ENCODE measurements at regions not wholly inside any gene's neighbourhood (a gene's known extent, or its start where the extent isn't known, plus 50 kb on each side); places are given as distances from the start of the nearest gene placed in this dataset.

DNA sequence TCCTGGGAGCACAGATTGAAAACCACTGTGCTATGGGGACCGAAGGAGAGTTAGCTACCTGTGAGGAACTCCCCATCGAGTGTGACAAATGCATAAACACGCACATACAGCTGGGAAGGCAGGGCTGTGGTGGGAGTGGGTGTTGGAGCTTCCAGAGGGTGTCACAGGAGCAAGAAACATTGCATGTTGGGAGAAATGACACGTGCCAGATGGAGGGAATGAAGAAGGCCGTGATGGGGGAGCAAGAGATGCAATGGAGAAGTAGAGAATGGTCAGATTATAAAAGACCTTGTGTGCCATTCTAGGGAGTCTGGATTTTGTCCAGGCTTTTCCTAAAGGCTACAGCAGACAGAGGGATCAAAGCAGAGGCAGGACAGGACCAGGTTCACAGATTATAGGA lies 91.1 kb upstream of the NDUFV2 start:
- TF ChIP-seq GATA2 (IDR thresholded peaks at IDR 0.05; ENCODE audit: low read depth, low read length): no peak
- no peak for TF ChIP-seq GATA3 (IDR thresholded peaks at IDR 0.05; ENCODE audit: low read depth, low read length)
